Kidney glomerular epithelial cell (primary cell): ENCODE measurements at regions not wholly inside any gene's neighbourhood (a gene's known extent, or its start where the extent isn't known, plus 50 kb on each side); places are given as distances from the start of the nearest gene placed in this dataset.

Source experiments
- DNase-seq: peaks from one replicate; lab custom pipeline; 2025; lab: John Stamatoyannopoulos, UW

DNA sequence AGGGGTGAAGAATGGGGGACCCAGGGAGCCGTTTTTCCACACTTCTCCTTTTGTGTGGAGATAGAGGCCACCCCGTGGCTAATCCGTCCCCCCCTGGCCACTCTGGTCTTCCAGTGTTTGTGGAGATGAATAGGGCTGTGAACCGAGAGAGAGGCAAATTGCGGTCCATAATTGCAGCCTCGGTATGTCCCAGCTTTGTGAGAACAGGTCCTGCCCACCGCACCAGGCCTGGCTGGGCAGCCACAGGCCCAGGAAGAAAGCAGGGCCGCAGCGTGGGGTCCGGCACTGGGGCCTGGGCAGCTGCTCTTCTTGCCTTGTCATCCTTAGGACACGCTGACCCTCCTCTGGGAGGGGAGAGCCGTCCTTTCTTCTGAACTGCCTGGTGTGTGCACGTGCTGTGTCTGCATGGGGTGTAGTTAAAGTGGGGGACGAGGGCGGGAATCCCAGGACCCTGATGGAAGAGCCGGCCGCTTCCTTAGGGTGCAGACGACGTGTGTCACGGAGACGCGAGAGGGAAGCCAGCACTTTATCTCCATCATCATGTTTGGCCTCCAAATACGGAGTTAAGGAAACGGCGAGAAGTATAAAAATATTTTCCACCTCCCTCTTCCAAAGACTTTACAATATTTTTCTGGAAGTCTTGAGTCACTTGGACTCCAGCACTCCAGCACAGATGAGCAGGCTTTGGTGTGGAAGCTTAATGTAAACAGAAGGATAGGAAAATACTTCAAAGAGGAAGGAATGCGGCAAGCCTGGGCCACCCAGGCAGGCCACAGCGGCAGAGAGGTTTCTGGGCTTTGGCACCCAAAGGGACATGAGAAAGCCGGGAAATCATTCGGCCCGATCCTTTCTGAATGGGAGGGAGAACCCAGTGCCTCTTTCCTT lies 1248.4 kb downstream of the BRD1 start:
- no peak for DNase-seq

DNA sequence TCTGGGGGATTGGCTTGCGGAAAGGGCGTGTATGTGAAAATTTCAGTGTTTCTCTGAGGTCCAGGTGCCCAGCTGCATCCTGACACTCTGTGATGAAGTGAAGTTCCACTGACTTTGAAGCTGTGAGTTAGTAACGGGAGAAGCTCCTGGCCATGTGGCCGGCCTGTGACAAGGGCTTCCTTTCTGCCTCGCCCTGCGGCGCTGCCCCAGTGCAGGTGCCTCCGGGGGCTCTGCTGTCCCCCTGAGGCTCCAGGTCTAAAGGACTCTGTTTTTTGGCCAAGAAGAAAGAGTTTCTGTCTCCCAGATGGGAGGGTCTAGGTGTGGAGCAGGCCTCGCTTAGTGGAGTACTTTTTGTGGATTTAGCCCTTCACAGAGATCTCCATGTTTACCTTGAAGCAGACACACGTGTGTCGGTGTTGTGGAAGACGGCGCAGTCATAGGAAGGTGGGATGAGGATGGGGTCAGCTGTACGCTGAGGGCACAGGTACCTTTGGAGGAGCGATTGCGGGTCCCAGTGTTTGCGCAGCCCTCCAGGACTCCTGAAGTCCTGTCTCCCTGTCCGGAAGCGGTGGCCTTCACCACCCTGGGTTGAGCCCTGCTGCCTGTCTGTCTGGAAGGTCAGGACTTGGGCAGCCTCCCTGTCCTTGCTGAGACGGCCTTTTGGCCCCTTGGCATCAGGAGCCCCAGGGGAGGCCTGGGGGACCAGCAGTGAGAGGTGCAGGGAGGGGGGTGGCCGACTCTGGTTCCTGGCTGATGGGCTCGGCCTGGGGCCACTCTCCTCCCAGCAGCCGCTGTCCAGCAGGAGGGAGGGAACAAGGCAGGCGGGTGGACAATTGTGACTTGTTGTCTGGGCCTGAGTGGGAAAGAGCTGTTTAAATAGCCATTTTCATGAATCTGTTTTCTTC lies 1249.3 kb downstream of the BRD1 start:
- no peak for DNase-seq

DNA sequence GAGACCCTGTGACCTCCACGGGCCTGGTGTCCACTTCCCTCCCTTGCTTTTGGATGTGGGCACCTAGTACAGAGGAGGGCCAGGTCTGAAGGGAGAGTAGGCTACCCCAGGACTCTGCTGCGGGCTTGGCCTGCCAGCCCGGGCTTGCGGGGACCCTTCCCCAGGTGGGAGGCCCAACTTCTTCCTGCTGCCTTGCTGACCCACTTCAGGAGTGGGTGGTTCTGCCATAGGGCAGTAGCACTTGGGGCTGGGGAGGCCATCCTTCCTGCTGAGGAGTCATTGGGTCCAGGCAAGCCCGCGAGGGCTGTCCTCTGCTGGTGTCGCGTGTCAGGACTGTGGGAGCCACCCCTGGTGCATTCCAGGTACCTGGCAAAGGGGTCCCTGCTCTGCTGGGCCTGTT lies 1250.0 kb downstream of the BRD1 start:
- DNase-seq: no peak

DNA sequence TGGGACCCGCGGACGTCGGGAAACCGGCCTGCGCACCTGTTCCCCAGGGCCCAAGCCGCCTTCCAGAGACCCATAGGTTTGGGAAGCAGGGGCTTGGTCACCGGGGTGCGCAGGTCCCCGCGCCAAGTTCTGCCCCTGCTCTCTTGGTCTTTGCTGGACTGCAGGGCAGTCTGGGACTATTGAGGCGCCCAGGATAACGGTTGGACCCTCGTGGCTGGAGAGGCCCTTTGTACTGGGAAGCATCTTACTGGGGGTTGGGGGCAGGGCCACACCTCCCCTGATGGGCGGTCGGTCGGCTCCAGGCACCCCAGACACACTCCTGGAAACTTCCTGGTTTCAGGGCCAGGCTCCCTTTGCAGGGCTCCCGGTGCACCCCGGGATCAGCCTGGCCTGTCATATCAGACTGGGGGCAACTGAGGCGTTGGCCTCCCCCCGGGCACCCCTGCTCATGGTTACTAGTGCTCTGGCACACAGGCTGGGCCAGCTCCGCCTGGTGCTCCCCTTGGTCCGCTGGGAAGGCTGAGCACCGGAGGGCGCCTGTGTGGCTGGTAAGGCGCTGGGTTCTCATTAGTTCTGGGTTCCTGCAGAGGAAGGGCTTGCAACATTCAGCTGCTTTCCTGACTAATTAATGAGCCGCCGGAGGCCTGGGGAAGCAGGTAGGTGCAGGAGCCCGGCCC lies 1250.5 kb downstream of the BRD1 start:
- DNase-seq: no peak

DNA sequence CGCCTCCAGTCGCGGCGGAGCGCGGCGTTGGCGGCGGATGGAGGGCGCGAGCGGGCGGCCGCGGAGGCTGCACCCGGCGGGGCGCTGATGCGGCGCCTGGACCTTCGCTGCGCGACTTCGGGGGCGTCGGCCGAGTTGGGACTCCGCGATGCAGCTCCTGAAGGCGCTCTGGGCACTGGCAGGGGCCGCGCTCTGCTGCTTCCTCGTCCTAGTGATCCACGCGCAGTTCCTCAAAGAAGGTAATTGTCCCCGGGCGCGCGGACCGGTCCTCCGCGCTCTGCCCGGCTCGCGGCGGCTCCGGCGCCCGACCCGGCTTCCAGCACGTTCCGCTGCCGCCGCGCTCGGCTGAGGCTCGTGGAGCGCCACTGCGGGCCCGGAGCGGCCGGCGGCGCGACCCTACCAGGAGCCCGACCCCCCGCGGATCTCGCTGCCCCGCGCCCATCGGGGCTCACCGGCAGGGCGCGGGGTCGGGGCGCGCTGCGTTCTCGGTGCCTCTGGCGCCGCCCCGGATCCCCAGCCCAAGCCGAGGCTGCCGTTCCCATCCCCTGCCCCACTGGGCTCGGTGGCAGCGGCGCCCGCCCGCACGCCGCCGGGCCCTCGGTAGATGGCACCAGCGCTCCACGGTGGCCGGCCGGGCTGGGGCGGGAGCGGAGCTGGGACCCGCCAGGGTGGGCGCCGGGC lies 1251.2 kb downstream of the BRD1 start:
- DNase-seq: no peak

DNA sequence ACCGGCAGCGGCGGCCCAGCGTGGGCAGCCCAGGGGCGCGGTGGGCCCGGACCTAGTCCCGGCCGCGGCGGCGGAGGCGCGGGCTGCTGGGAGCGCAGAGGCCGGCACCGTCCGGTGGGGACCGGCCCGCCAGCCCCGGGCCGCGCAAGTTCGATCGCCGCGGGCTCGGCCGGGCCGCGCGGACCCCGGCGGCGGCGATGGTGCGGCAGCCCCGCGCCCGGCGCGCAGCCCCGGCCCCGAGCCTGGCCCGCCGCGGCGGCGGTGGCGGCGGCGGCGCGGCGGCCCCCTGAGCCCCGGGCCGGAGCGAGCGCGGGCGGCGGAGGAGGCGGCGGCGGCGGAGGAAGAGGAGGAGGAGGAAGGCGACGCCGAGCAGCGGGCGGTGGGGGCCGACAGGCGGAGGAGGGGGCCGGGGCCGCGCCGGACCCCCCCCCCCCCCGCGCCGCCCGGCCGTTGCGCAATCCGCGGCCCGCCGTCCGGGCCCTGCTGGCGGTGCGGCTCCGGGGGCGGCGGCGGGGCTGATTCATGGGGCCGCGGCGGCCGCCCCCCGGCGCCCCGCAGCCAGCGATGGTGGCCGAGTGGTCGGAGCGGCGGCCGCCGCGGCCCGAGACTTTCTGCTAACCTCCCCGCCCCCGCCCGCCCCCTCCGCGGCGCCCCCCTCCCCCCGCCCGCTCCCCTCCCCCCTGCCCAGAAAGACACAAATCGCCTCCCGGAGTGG lies 1251.9 kb downstream of the BRD1 start:
- no peak for DNase-seq

DNA sequence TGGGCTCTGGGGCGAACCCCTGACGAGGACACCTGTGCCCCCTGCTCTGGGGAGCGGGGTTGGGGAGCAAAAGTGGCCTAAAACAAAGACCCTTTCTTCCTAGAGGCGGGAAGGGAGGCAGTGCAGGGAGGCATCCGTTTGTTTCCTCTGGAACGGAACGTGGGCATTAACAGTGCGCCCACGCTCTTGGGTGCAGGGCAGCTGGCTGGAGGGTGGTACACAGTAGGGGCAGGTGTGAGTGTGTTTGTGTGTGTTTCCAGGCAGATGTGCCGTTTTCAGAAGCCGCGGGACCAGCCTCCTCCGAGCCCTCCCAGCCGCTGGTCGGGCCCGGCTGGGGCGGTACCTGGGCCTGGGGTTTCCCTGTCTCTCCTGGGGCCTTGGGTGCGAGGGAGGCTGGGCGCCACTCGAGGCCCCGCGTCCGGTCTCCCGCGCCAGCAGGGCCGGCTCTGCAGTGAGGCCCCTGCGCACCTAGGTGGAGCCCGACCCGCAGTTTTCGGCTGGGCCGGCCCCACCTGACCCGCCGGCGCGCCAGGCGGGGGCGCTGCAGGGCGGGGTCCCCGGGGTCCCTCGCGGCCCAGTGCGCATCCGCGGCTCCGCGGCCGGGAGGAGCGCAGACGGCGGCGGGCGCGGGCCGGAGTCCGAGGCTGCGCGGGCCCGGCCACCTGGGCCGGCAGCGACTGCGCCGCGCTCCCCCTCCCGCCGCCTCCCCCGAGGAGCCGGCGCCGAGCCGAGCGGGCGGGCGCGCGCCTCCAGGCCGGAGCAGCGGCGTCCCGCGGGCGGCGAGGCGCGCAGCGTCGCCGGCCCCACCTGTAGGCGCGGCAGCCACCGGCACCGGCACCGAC lies 1252.7 kb downstream of the BRD1 start:
- DNase-seq: no peak

DNA sequence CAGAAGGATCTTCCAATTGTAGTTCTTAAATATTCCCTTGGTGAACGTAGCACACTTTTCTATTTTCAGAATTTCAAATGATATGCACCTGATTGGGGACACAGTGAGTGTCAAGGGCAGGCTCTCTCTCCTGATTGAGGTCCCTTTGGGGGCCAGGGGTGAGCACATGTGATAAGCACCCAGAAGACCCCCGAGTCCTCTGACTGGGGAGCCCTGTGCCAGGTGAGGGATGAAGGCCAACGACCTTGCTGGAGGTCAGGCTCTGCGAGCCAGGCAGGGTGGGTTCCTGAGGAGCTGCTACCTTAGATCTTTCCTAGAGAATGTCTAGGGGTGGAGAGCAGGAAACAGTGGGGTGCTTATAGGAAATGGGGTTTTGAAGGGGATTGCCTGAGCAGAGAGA lies 1253.9 kb downstream of the BRD1 start:
- DNase-seq: no peak

DNA sequence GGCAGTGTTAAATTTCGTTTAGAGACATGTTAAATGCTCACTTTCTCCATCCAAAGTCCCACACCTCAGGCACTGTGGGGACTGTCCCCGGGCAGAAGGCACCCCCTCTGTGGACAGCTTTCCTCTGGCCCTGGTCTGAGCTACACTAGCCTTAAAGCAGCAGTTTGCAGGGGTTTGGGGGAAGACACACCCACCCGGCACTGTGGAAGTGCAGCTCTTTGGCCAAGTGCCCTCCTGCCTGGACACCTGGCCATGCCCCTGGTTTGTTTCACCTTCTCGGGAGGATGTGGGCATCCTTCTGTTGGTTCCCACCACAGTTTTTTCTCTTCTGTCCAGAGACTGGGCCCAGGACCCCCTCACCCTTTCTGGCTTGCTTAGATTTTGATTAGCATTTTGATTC lies 1254.7 kb downstream of the BRD1 start:
- DNase-seq: no peak

DNA sequence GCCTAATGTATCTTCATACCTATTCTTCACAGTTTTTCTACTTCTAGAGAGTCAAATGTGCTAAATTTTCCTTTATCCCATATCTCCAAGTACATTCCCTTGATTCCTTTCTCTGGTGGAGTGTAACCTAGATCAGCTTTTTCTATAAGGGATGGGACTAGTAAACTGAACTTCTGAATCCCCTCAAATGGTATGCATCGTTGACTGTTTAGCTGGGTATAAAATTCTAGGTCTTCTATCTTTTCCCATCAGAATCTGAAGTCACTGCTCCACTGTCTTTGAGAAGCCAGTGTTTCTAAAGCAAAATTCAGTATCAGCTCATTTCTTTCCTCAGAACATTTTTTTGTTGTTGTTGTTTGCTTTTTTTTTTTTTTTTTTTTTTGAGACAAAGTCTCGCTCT lies 1256.8 kb downstream of the BRD1 start:
- DNase-seq: no peak

DNA sequence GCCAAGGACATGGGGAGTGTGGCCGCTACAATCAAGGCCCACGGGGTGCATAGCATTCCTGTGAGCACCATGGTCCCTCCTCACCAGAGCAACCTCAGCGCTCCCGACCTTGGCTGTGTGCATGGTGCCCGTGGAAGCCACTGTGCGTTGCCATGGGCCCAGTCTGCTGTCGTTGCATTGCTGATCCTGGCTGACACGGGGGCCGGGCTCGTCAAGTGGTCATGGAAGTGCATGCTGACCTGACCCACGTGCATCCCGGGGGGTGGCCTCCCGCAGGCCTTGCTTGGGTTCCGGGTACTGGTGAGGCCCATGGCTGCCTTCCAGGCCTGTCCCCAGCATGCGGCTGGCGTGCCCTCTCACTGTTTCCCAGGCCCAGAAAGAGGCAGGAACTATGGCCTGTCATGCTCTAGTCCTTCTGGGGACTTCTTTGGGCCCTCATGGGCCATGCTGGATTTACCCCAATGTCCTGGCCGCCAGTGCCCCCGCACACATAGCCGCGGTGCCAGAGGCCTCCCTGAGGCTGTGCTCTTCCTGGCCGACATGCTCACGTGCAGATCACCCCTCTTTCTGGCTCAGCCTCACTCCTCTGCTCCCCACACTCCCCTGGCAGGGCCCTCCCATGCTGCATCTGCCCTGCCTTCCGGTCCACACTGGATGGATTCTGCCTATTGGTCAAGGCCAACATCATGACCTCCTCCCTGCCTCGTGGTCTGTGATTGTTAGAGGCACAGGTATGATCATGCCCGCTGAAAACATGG lies 1258.0 kb downstream of the BRD1 start:
- no peak for DNase-seq

DNA sequence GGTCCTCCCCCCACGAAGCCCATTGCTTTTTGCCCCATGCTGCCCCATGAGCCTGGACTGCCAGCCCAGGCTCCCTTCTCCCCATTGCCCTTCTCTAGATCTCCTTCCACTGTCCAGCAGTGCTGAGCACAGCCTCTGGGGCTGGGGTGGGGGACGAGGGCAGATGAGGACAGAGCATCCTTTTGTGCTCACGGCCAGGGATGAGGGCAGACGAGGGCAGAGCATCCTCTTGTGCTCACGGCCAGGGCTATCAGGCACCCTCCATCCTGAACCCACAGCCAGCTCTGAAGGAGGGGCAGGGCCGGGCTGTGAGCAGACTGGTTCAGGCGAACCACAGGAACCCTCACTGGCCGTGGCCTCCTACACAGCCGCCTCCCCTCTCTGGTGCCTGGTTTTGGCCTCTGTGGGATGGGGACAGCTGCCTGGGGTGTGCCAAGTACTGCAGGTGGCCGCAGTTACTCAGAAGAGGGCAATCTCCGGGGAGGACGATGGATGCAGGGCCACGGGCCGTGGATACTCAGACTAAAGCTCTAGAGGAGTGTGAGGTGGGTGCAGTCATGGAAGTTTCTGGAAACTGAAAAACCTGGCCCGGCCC lies 1258.8 kb downstream of the BRD1 start:
- DNase-seq: no peak

DNA sequence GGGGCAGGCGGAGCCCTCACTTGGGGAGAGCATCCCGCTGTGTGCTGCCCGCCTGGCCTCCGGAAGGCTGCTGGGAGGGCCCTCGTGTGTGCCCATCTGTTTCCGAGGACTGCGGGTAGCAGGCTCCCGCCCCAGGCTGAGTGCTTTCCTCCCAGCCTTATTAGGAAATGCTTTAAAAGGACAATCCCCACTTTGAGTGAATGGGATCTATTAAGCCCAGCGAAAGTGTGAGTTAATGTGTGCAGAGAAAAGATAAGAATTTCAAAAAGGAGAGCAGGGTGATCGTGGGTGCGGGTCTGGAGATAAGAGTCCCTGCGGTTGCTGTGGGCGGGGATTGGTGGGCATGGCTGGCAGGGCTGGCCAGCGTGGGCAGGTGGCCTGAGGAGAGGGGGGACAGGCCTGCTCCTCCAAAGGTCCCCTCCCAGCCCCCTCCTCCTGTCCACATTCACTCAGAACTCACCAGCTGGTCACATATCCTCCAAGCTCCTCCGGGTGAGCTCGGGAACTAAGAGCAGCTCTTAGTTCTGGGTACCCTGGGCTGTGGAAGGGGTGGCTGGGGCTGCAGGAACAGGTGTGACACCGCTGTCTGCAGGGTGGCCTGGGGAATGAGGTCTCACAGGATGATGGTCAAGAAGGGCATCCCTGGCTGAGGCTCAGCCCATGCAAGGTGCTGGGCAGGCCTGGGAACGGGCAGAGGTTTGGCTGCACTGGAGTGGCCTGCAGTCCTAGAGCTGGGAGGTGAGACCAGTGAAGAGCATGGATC lies 1260.3 kb downstream of the BRD1 start:
- DNase-seq: no peak

DNA sequence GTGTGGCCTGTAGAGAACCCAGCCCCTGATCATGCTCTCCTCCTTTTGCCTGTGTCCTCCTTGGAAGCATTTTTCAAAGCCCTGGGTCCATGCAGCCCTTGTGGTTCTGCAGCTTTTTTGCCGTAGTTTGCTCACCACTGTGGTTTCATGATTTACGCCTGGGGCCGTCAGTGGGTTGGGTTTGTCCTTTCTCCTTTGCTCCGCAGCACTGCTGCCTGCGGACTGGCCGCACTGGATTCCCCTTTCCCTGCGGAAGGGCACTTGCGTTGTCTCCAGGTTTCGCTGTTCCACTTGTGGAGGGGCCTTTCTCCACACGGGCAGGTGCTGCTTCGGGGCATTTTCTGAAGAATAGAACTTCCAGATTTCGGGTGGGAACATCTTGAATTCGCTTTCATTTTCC lies 1260.9 kb downstream of the BRD1 start:
- DNase-seq: no peak

DNA sequence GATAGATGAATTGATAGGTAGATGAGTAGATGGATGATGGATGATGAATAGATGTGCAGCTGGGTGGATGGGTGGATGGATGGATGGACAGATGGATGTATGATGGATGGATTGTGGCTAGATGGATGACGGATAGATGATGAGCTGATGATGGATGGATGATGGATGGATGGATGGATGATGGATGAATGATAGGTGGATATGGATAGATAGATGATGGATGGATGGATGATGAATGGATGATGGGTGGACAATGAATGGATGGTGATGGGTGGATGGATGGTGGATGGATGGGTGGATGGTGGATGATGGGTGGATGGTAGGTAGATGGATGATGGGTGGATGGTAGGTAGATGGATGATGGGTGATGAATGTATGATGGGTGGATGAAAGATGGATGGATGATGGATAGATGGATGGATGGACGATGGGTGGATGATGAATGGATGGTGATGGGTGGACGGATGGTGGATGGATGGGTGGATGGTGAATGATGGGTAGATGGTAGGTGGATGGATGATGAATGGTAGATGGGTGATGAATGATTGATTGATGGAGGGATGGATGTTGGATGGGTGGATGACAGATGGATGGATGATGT lies 1261.7 kb downstream of the BRD1 start:
- DNase-seq: no peak

DNA sequence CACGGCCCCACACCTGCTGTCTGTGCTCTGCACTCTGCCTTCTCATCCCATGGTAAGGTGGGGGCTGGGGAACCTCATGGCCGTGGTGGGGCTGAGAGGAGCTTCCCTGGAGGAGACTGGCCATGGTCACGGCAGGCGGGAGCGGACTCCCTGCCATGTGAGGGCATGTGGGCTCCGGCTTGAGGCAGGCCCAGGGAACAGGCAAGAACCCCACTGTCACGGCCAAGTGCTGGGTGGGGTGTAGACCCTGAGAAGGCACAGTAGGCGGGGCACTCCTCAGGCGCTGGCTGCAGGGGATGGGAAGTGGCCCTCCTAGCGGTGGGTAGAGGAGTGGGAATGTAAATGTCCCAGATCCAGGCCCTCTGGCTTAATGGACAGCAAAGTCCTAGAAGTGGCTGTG lies 1262.7 kb downstream of the BRD1 start:
- DNase-seq: no peak

DNA sequence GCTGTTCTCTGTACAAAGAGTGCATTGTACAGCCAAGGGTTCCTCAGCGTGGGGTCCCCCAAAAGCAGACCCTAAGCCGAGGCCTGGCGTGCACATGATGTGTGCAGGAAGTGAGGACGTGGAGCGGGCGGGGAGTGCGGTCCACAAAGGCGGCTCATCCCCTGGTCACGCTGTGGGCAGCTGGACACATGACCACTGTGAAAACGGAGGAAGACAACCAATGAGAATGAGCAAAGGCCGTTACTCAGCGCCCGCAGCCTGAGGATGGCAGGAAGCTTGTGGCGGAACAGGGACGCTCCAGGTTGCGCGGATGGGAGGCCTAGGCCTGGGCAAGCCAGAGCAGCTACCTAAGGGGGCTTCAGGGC lies 1263.7 kb downstream of the BRD1 start:
- DNase-seq: no peak
